HEK293 (cell line): ENCODE measurements at regions not wholly inside any gene's neighbourhood (a gene's known extent, or its start where the extent isn't known, plus 50 kb on each side); places are given as distances from the start of the nearest gene placed in this dataset.

Experiments
- KLF16 ChIP-seq: fragments of 450-650 bp; formaldehyde crosslinking; IDR thresholded peaks from 2 replicates; pipeline ENCODE4 v1.5.1; 2017; ENCODE audit warnings: missing biosample characterization, missing genetic modification characterization
- ZNF121 ChIP-seq: fragments of 450-650 bp; formaldehyde crosslinking; IDR thresholded peaks from 2 replicates; pipeline ENCODE4 v1.5.1; 2016; ENCODE audit warnings: missing biosample characterization, missing genetic modification characterization
- ZNF362 ChIP-seq: fragments of 450-650 bp; formaldehyde crosslinking; IDR thresholded peaks from 2 replicates; pipeline ENCODE4 v1.5.1; 2016; ENCODE audit warnings: missing biosample characterization, missing genetic modification characterization
- TF ChIP-seq, protein P1 (sequence below): fragments of 450-650 bp; formaldehyde crosslinking; IDR thresholded peaks from 2 replicates; pipeline ENCODE4 v1.5.1; 2016; ENCODE audit warnings: missing biosample characterization, missing genetic modification characterization
- TF ChIP-seq, protein P2 (sequence below): fragments of 450-650 bp; formaldehyde crosslinking; optimal IDR thresholded peaks from 2 replicates; pipeline ENCODE3; 2016; ENCODE audit warnings: missing biosample characterization, mild to moderate bottlenecking, missing genetic modification characterization

- TF ChIP-seq ZNF121 (tag by site-specific recombination) (no peak), ZNF362 (tag by site-specific recombination) (no peak), KLF16 (tag by site-specific recombination) (no peak)
- TF ChIP-seq, protein P1, sequence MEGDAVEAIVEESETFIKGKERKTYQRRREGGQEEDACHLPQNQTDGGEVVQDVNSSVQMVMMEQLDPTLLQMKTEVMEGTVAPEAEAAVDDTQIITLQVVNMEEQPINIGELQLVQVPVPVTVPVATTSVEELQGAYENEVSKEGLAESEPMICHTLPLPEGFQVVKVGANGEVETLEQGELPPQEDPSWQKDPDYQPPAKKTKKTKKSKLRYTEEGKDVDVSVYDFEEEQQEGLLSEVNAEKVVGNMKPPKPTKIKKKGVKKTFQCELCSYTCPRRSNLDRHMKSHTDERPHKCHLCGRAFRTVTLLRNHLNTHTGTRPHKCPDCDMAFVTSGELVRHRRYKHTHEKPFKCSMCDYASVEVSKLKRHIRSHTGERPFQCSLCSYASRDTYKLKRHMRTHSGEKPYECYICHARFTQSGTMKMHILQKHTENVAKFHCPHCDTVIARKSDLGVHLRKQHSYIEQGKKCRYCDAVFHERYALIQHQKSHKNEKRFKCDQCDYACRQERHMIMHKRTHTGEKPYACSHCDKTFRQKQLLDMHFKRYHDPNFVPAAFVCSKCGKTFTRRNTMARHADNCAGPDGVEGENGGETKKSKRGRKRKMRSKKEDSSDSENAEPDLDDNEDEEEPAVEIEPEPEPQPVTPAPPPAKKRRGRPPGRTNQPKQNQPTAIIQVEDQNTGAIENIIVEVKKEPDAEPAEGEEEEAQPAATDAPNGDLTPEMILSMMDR, result no peak
- TF ChIP-seq, protein P2, sequence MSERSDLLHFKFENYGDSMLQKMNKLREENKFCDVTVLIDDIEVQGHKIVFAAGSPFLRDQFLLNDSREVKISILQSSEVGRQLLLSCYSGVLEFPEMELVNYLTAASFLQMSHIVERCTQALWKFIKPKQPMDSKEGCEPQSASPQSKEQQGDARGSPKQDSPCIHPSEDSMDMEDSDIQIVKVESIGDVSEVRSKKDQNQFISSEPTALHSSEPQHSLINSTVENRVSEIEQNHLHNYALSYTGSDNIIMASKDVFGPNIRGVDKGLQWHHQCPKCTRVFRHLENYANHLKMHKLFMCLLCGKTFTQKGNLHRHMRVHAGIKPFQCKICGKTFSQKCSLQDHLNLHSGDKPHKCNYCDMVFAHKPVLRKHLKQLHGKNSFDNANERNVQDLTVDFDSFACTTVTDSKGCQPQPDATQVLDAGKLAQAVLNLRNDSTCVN (tag by site-specific recombination), result no peak
These were observed 153.6 kb upstream of the ARHGAP28 start for GRCh38 chr18:6575908-6576307.
